ENCODE measurements at regions not wholly inside any gene's neighbourhood (a gene's known extent, or its start where the extent isn't known, plus 50 kb on each side); places are given as distances from the start of the nearest gene placed in this dataset.

DNA sequence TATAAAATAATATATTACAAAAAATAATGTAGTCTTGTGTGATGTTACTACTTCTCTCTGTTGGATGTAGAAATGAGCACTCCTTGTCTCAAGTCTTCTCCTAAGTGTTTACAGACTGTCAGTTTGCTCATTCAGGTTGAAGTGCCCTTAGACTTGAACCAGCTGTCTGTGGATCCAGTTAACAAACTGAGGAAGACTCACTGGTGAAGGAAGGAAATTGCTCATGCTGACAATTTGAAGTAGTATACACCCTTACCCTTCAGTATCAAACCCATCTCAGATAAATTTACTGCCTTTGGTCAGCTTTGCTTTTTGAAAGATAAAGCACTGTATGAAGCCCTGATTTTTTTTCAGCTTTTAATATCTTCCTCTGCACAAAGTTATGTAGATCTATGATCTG lies 854.2 kb upstream of the ZEB2 start:
- TF ChIP-seq CTCF (IDR thresholded peaks at IDR 0.05) (no peak), POLR2A (IDR thresholded peaks at IDR 0.05) (no peak)

Data from testis (tissue), 2 donors.